ENCODE measurements at regions not wholly inside any gene's neighbourhood (a gene's known extent, or its start where the extent isn't known, plus 50 kb on each side); places are given as distances from the start of the nearest gene placed in this dataset.

GRCh38 chr4:114115526-114115925, 136.1 kb upstream of the ARSJ start:
- Mint-ChIP-seq H3K27me3 (ENCODE audit: unreplicated experiment) (no peaks in the 10 kb centered on the region), H3K36me3 (ENCODE audit: low read depth, unreplicated experiment) (no peaks in the 10 kb centered on the region), H3K27ac (ENCODE audit: unreplicated experiment) (no peak overlapping the region), H3K9me3 (ENCODE audit: unreplicated experiment) (no peaks in the 10 kb centered on the region), H3K4me1 (ENCODE audit: unreplicated experiment) (peaks cover 5% of the 10 kb centered on the region), H3K4me3 (ENCODE audit: unreplicated experiment) (no peak overlapping the region)
- DNase-seq (ENCODE audit: low spot score): no peak
- no peak for TF ChIP-seq CTCF (IDR thresholded peaks at IDR 0.05; ENCODE audit: unreplicated experiment)

- DNase-seq (ENCODE audit: low spot score): no peak
- no peaks in the 10 kb centered on the region for H3K9me3 Mint-ChIP-seq (ENCODE audit: unreplicated experiment)
- no peaks in the 10 kb centered on the region for H3K27me3 Mint-ChIP-seq (ENCODE audit: unreplicated experiment)
- H3K27ac Mint-ChIP-seq (ENCODE audit: unreplicated experiment): no peak overlapping the region
- peaks cover 5% of the 10 kb centered on the region for H3K4me1 Mint-ChIP-seq (ENCODE audit: unreplicated experiment)
- H3K4me3 Mint-ChIP-seq (ENCODE audit: unreplicated experiment): no peak overlapping the region
- TF ChIP-seq CTCF (IDR thresholded peaks at IDR 0.05; ENCODE audit: unreplicated experiment): no peak
- H3K36me3 Mint-ChIP-seq (ENCODE audit: low read depth, unreplicated experiment): no peaks in the 10 kb centered on the region
Measured at GRCh38 chr4:114116861-114117260, 137.4 kb upstream of the ARSJ start.

GRCh38 chr4:114121221-114121620, 141.8 kb upstream of the ARSJ start:
- H3K27ac Mint-ChIP-seq (ENCODE audit: unreplicated experiment): no peak overlapping the region
- DNase-seq (ENCODE audit: low spot score): no peak
- no peak for TF ChIP-seq CTCF (IDR thresholded peaks at IDR 0.05; ENCODE audit: unreplicated experiment)
- no peaks in the 10 kb centered on the region for H3K4me1 Mint-ChIP-seq (ENCODE audit: unreplicated experiment)
- no peak overlapping the region for H3K4me3 Mint-ChIP-seq (ENCODE audit: unreplicated experiment)
- H3K9me3 Mint-ChIP-seq (ENCODE audit: unreplicated experiment): peaks cover 9% of the 10 kb centered on the region
- no peaks in the 10 kb centered on the region for H3K27me3 Mint-ChIP-seq (ENCODE audit: unreplicated experiment)
- peaks cover 5% of the 10 kb centered on the region for H3K36me3 Mint-ChIP-seq (ENCODE audit: low read depth, unreplicated experiment)

- no peak for TF ChIP-seq CTCF (IDR thresholded peaks at IDR 0.05; ENCODE audit: unreplicated experiment)
- Mint-ChIP-seq H3K4me1 (ENCODE audit: unreplicated experiment) (no peaks in the 10 kb centered on the region), H3K9me3 (ENCODE audit: unreplicated experiment) (no peaks in the 10 kb centered on the region), H3K4me3 (ENCODE audit: unreplicated experiment) (no peak overlapping the region), H3K36me3 (ENCODE audit: low read depth, unreplicated experiment) (no peaks in the 10 kb centered on the region), H3K27ac (ENCODE audit: unreplicated experiment) (no peak overlapping the region), H3K27me3 (ENCODE audit: unreplicated experiment) (peaks cover 2% of the 10 kb centered on the region)
- DNase-seq (ENCODE audit: low spot score): no peak
Measured at GRCh38 chr4:114132199-114132598, 152.8 kb upstream of the ARSJ start.

GRCh38 chr4:114132830-114133229, 153.4 kb upstream of the ARSJ start:
- no peak overlapping the region for H3K27ac Mint-ChIP-seq (ENCODE audit: unreplicated experiment)
- H3K4me1 Mint-ChIP-seq (ENCODE audit: unreplicated experiment): no peaks in the 10 kb centered on the region
- no peaks in the 10 kb centered on the region for H3K9me3 Mint-ChIP-seq (ENCODE audit: unreplicated experiment)
- DNase-seq (ENCODE audit: low spot score): no peak
- no peaks in the 10 kb centered on the region for H3K36me3 Mint-ChIP-seq (ENCODE audit: low read depth, unreplicated experiment)
- peak; percentile 56 for TF ChIP-seq CTCF (IDR thresholded peaks at IDR 0.05; ENCODE audit: unreplicated experiment)
- H3K27me3 Mint-ChIP-seq (ENCODE audit: unreplicated experiment): peaks cover 2% of the 10 kb centered on the region
- no peak overlapping the region for H3K4me3 Mint-ChIP-seq (ENCODE audit: unreplicated experiment)
